A673 (cell line): ENCODE measurements at regions not wholly inside any gene's neighbourhood (a gene's known extent, or its start where the extent isn't known, plus 50 kb on each side); places are given as distances from the start of the nearest gene placed in this dataset.

Experiments used
- EZH2 ChIP-seq: fragments of 200-600 bp; sonication (generic); IDR thresholded peaks from 2 replicates; pipeline ENCODE4 v1.6.1; 2017; ENCODE audit warnings: borderline replicate concordance, low read depth, mild to moderate bottlenecking, mixed read lengths, antibody characterized with exemption, low read length; ENCODE audit not compliant: poor library complexity, severe bottlenecking
- TF ChIP-seq, protein P1 (sequence below): fragments of 300-800, 200-600 bp; sonication (generic); conservative IDR thresholded peaks from 2 replicates; pipeline ENCODE4 v1.5.1; 2017; ENCODE audit warnings: low read depth, mild to moderate bottlenecking, antibody characterized with exemption, low read length, moderate library complexity, mixed read lengths

GRCh38 chrX:34880656-34881055 is 61.9 kb upstream of the FAM47B start:
- TF ChIP-seq, protein P1, sequence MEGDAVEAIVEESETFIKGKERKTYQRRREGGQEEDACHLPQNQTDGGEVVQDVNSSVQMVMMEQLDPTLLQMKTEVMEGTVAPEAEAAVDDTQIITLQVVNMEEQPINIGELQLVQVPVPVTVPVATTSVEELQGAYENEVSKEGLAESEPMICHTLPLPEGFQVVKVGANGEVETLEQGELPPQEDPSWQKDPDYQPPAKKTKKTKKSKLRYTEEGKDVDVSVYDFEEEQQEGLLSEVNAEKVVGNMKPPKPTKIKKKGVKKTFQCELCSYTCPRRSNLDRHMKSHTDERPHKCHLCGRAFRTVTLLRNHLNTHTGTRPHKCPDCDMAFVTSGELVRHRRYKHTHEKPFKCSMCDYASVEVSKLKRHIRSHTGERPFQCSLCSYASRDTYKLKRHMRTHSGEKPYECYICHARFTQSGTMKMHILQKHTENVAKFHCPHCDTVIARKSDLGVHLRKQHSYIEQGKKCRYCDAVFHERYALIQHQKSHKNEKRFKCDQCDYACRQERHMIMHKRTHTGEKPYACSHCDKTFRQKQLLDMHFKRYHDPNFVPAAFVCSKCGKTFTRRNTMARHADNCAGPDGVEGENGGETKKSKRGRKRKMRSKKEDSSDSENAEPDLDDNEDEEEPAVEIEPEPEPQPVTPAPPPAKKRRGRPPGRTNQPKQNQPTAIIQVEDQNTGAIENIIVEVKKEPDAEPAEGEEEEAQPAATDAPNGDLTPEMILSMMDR = no peak
- no peak for TF ChIP-seq EZH2
